ENCODE measurements at regions not wholly inside any gene's neighbourhood (a gene's known extent, or its start where the extent isn't known, plus 50 kb on each side); places are given as distances from the start of the nearest gene placed in this dataset.
A peak's percentile ranks its signal among the peaks of the same experiment; 100 is the strongest.

GRCh38 chr10:56487746-56488145 lies 126.7 kb upstream of the ZWINT start:
- no peaks in the 10 kb centered on the region for H3K27me3 ChIP-seq (ENCODE audit: control insufficient read depth, insufficient read depth, low read length)
- FAIRE-seq (no peak), DNase-seq (peak in 1 of 5 donors; percentile 46)
- TF ChIP-seq, protein P1, sequence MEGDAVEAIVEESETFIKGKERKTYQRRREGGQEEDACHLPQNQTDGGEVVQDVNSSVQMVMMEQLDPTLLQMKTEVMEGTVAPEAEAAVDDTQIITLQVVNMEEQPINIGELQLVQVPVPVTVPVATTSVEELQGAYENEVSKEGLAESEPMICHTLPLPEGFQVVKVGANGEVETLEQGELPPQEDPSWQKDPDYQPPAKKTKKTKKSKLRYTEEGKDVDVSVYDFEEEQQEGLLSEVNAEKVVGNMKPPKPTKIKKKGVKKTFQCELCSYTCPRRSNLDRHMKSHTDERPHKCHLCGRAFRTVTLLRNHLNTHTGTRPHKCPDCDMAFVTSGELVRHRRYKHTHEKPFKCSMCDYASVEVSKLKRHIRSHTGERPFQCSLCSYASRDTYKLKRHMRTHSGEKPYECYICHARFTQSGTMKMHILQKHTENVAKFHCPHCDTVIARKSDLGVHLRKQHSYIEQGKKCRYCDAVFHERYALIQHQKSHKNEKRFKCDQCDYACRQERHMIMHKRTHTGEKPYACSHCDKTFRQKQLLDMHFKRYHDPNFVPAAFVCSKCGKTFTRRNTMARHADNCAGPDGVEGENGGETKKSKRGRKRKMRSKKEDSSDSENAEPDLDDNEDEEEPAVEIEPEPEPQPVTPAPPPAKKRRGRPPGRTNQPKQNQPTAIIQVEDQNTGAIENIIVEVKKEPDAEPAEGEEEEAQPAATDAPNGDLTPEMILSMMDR (IDR thresholded peaks at IDR 0.05; ENCODE audit: borderline replicate concordance, extremely low read depth, insufficient read depth) = no peak
- no peaks in the 10 kb centered on the region for H3K4me1 ChIP-seq (ENCODE audit: control insufficient read depth in 2 of 3, insufficient read depth in 2 of 3, low read depth in 1 of 3, low read length in 3 of 3)
- H3K36me3 ChIP-seq (ENCODE audit: control insufficient read depth in 2 of 3, insufficient read depth in 3 of 3, low read length in 3 of 3) = no peaks in the 10 kb centered on the region
- no peak overlapping the region for H3K4me3 ChIP-seq (ENCODE audit: low read length in 3 of 3)
- intact Hi-C loops (cut with DNase I) = no loop called here
- H3K9ac ChIP-seq (ENCODE audit: low read length in 3 of 3) = no peak overlapping the region
- no peak overlapping the region for H3K27ac ChIP-seq (ENCODE audit: low read depth in 2 of 2, low read length in 2 of 2)
- H3K9me3 ChIP-seq (ENCODE audit: control insufficient read depth in 2 of 3, insufficient read depth in 1 of 3, low read length in 3 of 3) = peaks cover 0 to 5% (median 0%) of the 10 kb centered on the region in 3 donors

- DNase-seq (no peak), FAIRE-seq (no peak)
- Histone ChIP-seq H3K9me3 (ENCODE audit: control insufficient read depth in 2 of 3, insufficient read depth in 1 of 3, low read length in 3 of 3) (no peaks in the 10 kb centered on the region), H3K27me3 (ENCODE audit: control insufficient read depth, insufficient read depth, low read length) (no peaks in the 10 kb centered on the region), H3K9ac (ENCODE audit: low read length in 3 of 3) (no peak overlapping the region), H3K4me1 (ENCODE audit: control insufficient read depth in 2 of 3, insufficient read depth in 2 of 3, low read depth in 1 of 3, low read length in 3 of 3) (no peaks in the 10 kb centered on the region), H3K4me3 (ENCODE audit: low read length in 3 of 3) (no peak overlapping the region), H3K27ac (ENCODE audit: low read depth in 2 of 2, low read length in 2 of 2) (no peak overlapping the region), H3K36me3 (ENCODE audit: control insufficient read depth in 2 of 3, insufficient read depth in 3 of 3, low read length in 3 of 3) (no peaks in the 10 kb centered on the region)
- intact Hi-C loops (cut with DNase I) = no loop called here
- TF ChIP-seq, protein P1 (IDR thresholded peaks at IDR 0.05; ENCODE audit: borderline replicate concordance, extremely low read depth, insufficient read depth) = no peak
Observed at GRCh38 chr10:56481521-56482091, 120.5 kb upstream of the ZWINT start.

DNA sequence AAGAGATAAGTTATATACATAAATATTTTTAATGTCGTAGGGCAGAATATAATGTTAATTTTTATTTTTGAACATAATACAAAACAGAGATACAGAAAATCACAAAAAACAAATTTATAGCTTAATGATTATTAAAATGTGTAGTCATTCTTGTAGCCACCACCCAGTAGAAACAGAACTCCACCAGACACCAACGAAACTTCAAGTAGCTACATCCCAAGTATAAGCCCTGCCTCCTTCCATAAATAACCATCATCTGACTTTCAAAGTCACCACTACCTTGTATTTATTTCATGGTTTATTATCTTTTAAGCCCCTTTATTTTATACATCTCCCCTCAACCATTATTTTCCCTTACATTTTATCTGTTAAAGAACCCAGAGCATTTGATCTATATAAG lies 111.9 kb upstream of the ZWINT start:
- Histone ChIP-seq H3K9ac (ENCODE audit: low read length in 3 of 3) (no peak overlapping the region), H3K4me3 (ENCODE audit: low read length in 3 of 3) (no peak overlapping the region), H3K9me3 (ENCODE audit: control insufficient read depth in 2 of 3, insufficient read depth in 1 of 3, low read length in 3 of 3) (peaks cover 0 to 3% (median 0%) of the 10 kb centered on the region in 3 donors), H3K36me3 (ENCODE audit: control insufficient read depth in 2 of 3, insufficient read depth in 3 of 3, low read length in 3 of 3) (no peaks in the 10 kb centered on the region), H3K4me1 (ENCODE audit: control insufficient read depth in 2 of 3, insufficient read depth in 2 of 3, low read depth in 1 of 3, low read length in 3 of 3) (no peaks in the 10 kb centered on the region), H3K27me3 (ENCODE audit: control insufficient read depth, insufficient read depth, low read length) (no peaks in the 10 kb centered on the region), H3K27ac (ENCODE audit: low read depth in 2 of 2, low read length in 2 of 2) (no peak overlapping the region)
- DNase-seq = no peak
- TF ChIP-seq, protein P1 (IDR thresholded peaks at IDR 0.05; ENCODE audit: borderline replicate concordance, extremely low read depth, insufficient read depth) = no peak
- FAIRE-seq = no peak
- intact Hi-C loops (cut with DNase I) = no loop called here

DNA sequence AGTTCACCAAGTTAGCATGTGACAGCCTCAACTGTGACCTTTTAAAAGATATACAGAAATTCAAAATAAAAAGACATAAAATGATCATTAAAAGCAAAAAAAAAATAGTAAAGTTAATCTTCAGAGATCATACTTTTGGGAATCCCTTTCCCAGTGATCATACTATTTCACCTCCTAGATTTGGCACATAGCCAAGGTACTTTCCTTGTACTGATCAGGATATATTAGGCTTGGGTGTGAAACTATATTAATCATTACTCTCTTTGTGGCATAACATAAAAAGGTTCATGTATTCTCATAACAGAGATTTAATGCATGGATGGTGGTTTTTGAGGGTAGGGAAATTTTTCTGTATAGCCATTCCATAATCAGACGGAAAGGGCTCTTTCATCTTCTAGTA lies 109.6 kb upstream of the ZWINT start:
- no peaks in the 10 kb centered on the region for H3K4me1 ChIP-seq (ENCODE audit: control insufficient read depth in 2 of 3, insufficient read depth in 2 of 3, low read depth in 1 of 3, low read length in 3 of 3)
- H3K9ac ChIP-seq (ENCODE audit: low read length in 3 of 3) = no peak overlapping the region
- H3K36me3 ChIP-seq (ENCODE audit: control insufficient read depth in 2 of 3, insufficient read depth in 3 of 3, low read length in 3 of 3) = no peaks in the 10 kb centered on the region
- TF ChIP-seq, protein P1 (IDR thresholded peaks at IDR 0.05; ENCODE audit: borderline replicate concordance, extremely low read depth, insufficient read depth) = no peak
- no peak for FAIRE-seq
- no peak overlapping the region for H3K4me3 ChIP-seq (ENCODE audit: low read length in 3 of 3)
- H3K27ac ChIP-seq (ENCODE audit: low read depth in 2 of 2, low read length in 2 of 2) = no peak overlapping the region
- no peak for DNase-seq
- no peaks in the 10 kb centered on the region for H3K9me3 ChIP-seq (ENCODE audit: control insufficient read depth in 2 of 3, insufficient read depth in 1 of 3, low read length in 3 of 3)
- no peaks in the 10 kb centered on the region for H3K27me3 ChIP-seq (ENCODE audit: control insufficient read depth, insufficient read depth, low read length)
- intact Hi-C loops (cut with DNase I) = no loop called here

Data from kidney (tissue), 13 donors.